Heart left ventricle (tissue), 13 donors: ENCODE measurements at regions not wholly inside any gene's neighbourhood (a gene's known extent, or its start where the extent isn't known, plus 50 kb on each side); places are given as distances from the start of the nearest gene placed in this dataset.

ENCODE experiments used
- CTCF ChIP-seq, 12 donors: fragments of 200-600 bp; sonication (generic) in 4 of 12; IDR thresholded peaks; one replicate each; pipeline versions ENCODE4 v1.5.0 to v1.8.0; 2018 to 2022; ENCODE audit warnings: antibody characterized with exemption in 12 of 12, mild to moderate bottlenecking in 5 of 12
- POLR2A ChIP-seq, 2 donors: fragments of 450-650 bp; IDR thresholded peaks; one replicate each; pipeline ENCODE4 v1.6.1; 2017; ENCODE audit warnings: antibody characterized with exemption in 2 of 2, mild to moderate bottlenecking in 2 of 2, moderate library complexity in 2 of 2
- donor health status: ischemic (EF 13 %, LVEDD 7.1; RV severe dilation, severe dysfunction).
- donor health status: DM: no; HTN: yes; CAD: no.
- donor health status: DM: no; HTN: no; CAD: no.
- donor health status: ischemic (EF 25% LVEDD 6.9; RV normal size, moderate dysfunction).
- donor health status: ischemic (EF 25% LVEDD 5.7; RV mildly dilated, moderate dysfunction).
- donor health status: ischemic (EF 35%, LVEDD 5.7; RV mildly dilated, moderate dysfunction).
- donor health status: nonischemic (EF 11% LVEDD 7.7; RV severe dilation, severe dysfunction).
- donor health status: DM: yes; HTN: yes; CAD: no.
- donor health status: PGD.
- donor health status: ischemic (EF 29% LVEDD 5.4; RV normal size, mild dysfunction).
- donor health status: nonischemic (EF 23%, LVEDD 6.1; RV moderate dilation, normal function).

- TF ChIP-seq CTCF (IDR thresholded peaks at IDR 0.05) (no peak), POLR2A (IDR thresholded peaks at IDR 0.05) (no peak)
These were observed 153.0 kb upstream of the FAT3 start for GRCh38 chr11:92071660-92072059.
